Thyroid gland (tissue), 4 donors: ENCODE measurements at regions not wholly inside any gene's neighbourhood (a gene's known extent, or its start where the extent isn't known, plus 50 kb on each side); places are given as distances from the start of the nearest gene placed in this dataset.

Experiments used
- CTCF ChIP-seq, 6 experiments: fragments of 200-600 bp in 3 of 6; fragments of 450-650 bp in 3 of 6; sonication (generic) in 3 of 6; IDR thresholded peaks; one replicate each; pipeline ENCODE4 v1.5.1; 2016 to 2019; ENCODE audit warnings: antibody characterized with exemption in 6 of 6, mild to moderate bottlenecking in 2 of 6, inconsistent platforms in 1 of 6, moderate library complexity in 1 of 6
- POLR2A ChIP-seq, 2 donors: fragments of 450-650 bp; IDR thresholded peaks; one replicate each; pipeline ENCODE4 v1.6.1; 2017; ENCODE audit warnings: antibody characterized with exemption in 2 of 2, mild to moderate bottlenecking in 2 of 2, moderate library complexity in 1 of 2

GRCh38 chr14:101457301-101457935 lies 103.9 kb upstream of the DIO3 start:
- TF ChIP-seq CTCF (IDR thresholded peaks at IDR 0.05) (no peak), POLR2A (IDR thresholded peaks at IDR 0.05) (no peak)
